ENCODE measurements at regions not wholly inside any gene's neighbourhood (a gene's known extent, or its start where the extent isn't known, plus 50 kb on each side); places are given as distances from the start of the nearest gene placed in this dataset.

DNA sequence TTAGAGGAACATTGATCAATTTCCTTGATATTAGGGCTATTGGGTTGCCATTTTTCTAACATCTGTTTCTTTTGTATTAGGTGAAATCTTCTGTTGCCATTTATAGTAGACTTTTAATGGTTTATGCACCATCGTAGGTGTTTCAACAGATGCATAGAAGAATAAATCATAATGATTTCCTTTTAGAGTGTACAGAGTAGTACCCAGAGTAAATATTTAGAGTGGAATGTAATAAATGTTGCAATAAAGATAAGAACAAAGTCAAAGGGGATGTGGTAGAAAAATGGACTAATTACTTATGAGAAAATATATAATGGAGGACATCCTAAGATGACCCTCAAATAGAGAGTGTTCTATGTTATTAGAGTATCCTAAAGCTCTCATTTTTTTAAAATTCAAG lies 643.0 kb upstream of the CITED2 start:
- TF ChIP-seq, protein P1, sequence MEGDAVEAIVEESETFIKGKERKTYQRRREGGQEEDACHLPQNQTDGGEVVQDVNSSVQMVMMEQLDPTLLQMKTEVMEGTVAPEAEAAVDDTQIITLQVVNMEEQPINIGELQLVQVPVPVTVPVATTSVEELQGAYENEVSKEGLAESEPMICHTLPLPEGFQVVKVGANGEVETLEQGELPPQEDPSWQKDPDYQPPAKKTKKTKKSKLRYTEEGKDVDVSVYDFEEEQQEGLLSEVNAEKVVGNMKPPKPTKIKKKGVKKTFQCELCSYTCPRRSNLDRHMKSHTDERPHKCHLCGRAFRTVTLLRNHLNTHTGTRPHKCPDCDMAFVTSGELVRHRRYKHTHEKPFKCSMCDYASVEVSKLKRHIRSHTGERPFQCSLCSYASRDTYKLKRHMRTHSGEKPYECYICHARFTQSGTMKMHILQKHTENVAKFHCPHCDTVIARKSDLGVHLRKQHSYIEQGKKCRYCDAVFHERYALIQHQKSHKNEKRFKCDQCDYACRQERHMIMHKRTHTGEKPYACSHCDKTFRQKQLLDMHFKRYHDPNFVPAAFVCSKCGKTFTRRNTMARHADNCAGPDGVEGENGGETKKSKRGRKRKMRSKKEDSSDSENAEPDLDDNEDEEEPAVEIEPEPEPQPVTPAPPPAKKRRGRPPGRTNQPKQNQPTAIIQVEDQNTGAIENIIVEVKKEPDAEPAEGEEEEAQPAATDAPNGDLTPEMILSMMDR (IDR thresholded peaks at IDR 0.05), result no peak
- no peak for TF ChIP-seq EZH2 (IDR thresholded peaks at IDR 0.05)
